Neuronal stem cell (in vitro differentiated cells): ENCODE measurements at regions not wholly inside any gene's neighbourhood (a gene's known extent, or its start where the extent isn't known, plus 50 kb on each side); places are given as distances from the start of the nearest gene placed in this dataset.

Experiments used
- DNase-seq: peaks from one replicate; pipeline ENCODE4 v3.0.0-alpha.2; 2013; ENCODE audit warnings: low spot score
- H2AFZ ChIP-seq: one replicate; pipeline ENCODE4 v1.6.1; 2013; ENCODE audit warnings: mild to moderate bottlenecking, low read length, inconsistent platforms
- H2AK5ac ChIP-seq: 2 replicates; pipeline ENCODE4 v1.6.1; 2013; ENCODE audit warnings: low read depth, mild to moderate bottlenecking, inconsistent platforms, low read length, moderate library complexity, mixed read lengths
- H2BK120ac ChIP-seq: 2 replicates; pipeline ENCODE4 v1.6.1; 2013; ENCODE audit warnings: low read depth, mild to moderate bottlenecking, inconsistent platforms, low read length, moderate library complexity, mixed read lengths
- H2BK12ac ChIP-seq: one replicate; pipeline ENCODE4 v1.6.1; 2013; ENCODE audit warnings: low read length, inconsistent platforms
- H2BK15ac ChIP-seq: 2 replicates; pipeline ENCODE4 v1.6.1; 2013; ENCODE audit warnings: mild to moderate bottlenecking, low read length, inconsistent platforms, mixed read lengths
- H2BK5ac ChIP-seq: one replicate; pipeline ENCODE4 v1.6.1; 2013; ENCODE audit warnings: inconsistent platforms, mild to moderate bottlenecking, low read length, moderate library complexity
- H3K14ac ChIP-seq: one replicate; pipeline ENCODE4 v1.6.1; 2013; ENCODE audit warnings: low read length, inconsistent platforms
- H3K18ac ChIP-seq: 2 replicates; pipeline ENCODE4 v1.6.1; 2013; ENCODE audit warnings: low read length, inconsistent platforms
- H3K23ac ChIP-seq: 2 replicates; pipeline ENCODE4 v1.6.1; 2013; ENCODE audit warnings: low read depth, mild to moderate bottlenecking, mixed read lengths, low read length, inconsistent platforms; ENCODE audit not compliant: poor library complexity
- H3K27ac ChIP-seq: replicated peaks from 3 replicates; pipeline ENCODE4 v1.5.1; 2013; ENCODE audit warnings: low read length, inconsistent platforms
- H3K27me3 ChIP-seq, 3 experiments: 2 replicates each; pipeline ENCODE4 v1.6.1; 2013; ENCODE audit warnings: low read length in 3 of 3, mild to moderate bottlenecking in 2 of 3, inconsistent platforms in 1 of 3, low read depth in 1 of 3, mixed read lengths in 1 of 3, moderate library complexity in 1 of 3; ENCODE audit not compliant: control insufficient read depth in 3 of 3, insufficient read depth in 3 of 3
- H3K36me3 ChIP-seq, 2 donors: replicated peaks in 1 of 2; 2 replicates each; pipeline ENCODE4 v1.6.1; 2013; ENCODE audit warnings: low read length in 2 of 2; ENCODE audit not compliant: control insufficient read depth in 2 of 2, insufficient read depth in 2 of 2
- H3K4ac ChIP-seq: 2 replicates; pipeline ENCODE4 v1.6.1; 2013; ENCODE audit warnings: inconsistent platforms, mild to moderate bottlenecking, low read length, moderate library complexity
- H3K4me1 ChIP-seq, 2 donors: 1 replicate in 1 of 2; 2 replicates in 1 of 2; pipeline ENCODE4 v1.6.1; 2013; ENCODE audit warnings: low read length in 2 of 2, low read depth in 1 of 2; ENCODE audit not compliant: control insufficient read depth in 2 of 2, insufficient read depth in 1 of 2
- H3K4me2 ChIP-seq: one replicate; pipeline ENCODE4 v1.6.1; 2013; ENCODE audit warnings: mild to moderate bottlenecking, low read length, inconsistent platforms; ENCODE audit not compliant: insufficient read depth, poor library complexity, severe bottlenecking
- H3K4me3 ChIP-seq, 2 donors: 2 replicates each; pipeline ENCODE4 v1.5.1; 2013; ENCODE audit warnings: low read length in 2 of 2, mild to moderate bottlenecking in 2 of 2, inconsistent platforms in 1 of 2, moderate library complexity in 1 of 2
- H3K79me1 ChIP-seq: one replicate; pipeline ENCODE4 v1.6.1; 2013; ENCODE audit warnings: low read depth, mild to moderate bottlenecking, inconsistent platforms, low read length, moderate library complexity
- H3K9ac ChIP-seq: one replicate; pipeline ENCODE4 v1.6.1; 2013; ENCODE audit warnings: mild to moderate bottlenecking, low read depth, low read length, inconsistent platforms; ENCODE audit not compliant: poor library complexity
- H3K9me3 ChIP-seq, 2 donors: replicated peaks in 1 of 2; 2 replicates each; pipeline versions ENCODE3 to v1.6.1; 2013; ENCODE audit warnings: low read length in 2 of 2, mild to moderate bottlenecking in 2 of 2, inconsistent platforms in 1 of 2, low read depth in 1 of 2, mixed read lengths in 1 of 2, moderate library complexity in 1 of 2; ENCODE audit not compliant: control insufficient read depth in 2 of 2, insufficient read depth in 1 of 2
- H4K8ac ChIP-seq: one replicate; pipeline ENCODE4 v1.6.1; 2013; ENCODE audit warnings: low read depth, mild to moderate bottlenecking, inconsistent platforms, low read length, moderate library complexity
- H4K91ac ChIP-seq: one replicate; pipeline ENCODE4 v1.6.1; 2013; ENCODE audit warnings: low read length, low read depth, mild to moderate bottlenecking, inconsistent platforms; ENCODE audit not compliant: poor library complexity
- WGBS, 2 donors: extraction: QIAGEN DNeasy Blood & Tissue Kit; methylation state at CpG; one replicate each; pipeline ENCODE4 v1.1.7; 2013; ENCODE audit warnings: missing lambda C conversion rate in 2 of 2, mixed read lengths in 1 of 2; ENCODE audit not compliant: insufficient read length in 2 of 2, insufficient replicate concordance in 1 of 2; ENCODE audit errors: extremely low coverage in 2 of 2; 5-methylcytosine and 5-hydroxymethylcytosine counted together

GRCh38 chr21:26307640-26308039, 137.1 kb upstream of the APP start:
- peaks cover 0 to 4% of the 10 kb centered on the region in 2 donors for H3K9me3 ChIP-seq
- H4K91ac ChIP-seq: no peak overlapping the region
- no peak overlapping the region for H2BK120ac ChIP-seq
- H3K79me1 ChIP-seq: no peaks in the 10 kb centered on the region
- no peak overlapping the region for H2BK12ac ChIP-seq
- no peaks in the 10 kb centered on the region for H3K4me1 ChIP-seq
- H3K23ac ChIP-seq: no peak overlapping the region
- H3K4me3 ChIP-seq: no peak overlapping the region
- no peak overlapping the region for H4K8ac ChIP-seq
- WGBS, 2 donors: no CpG with 5 or more reads among the region's 2 CpGs
- H3K18ac ChIP-seq: no peak overlapping the region
- no peak overlapping the region for H3K14ac ChIP-seq
- no peak overlapping the region for H3K9ac ChIP-seq
- no peak overlapping the region for H2AFZ ChIP-seq
- no peak overlapping the region for H2AK5ac ChIP-seq
- H3K4ac ChIP-seq: no peak overlapping the region
- no peaks in the 10 kb centered on the region for H3K27me3 ChIP-seq
- H3K27ac ChIP-seq: no peak overlapping the region
- no peaks in the 10 kb centered on the region for H3K36me3 ChIP-seq
- no peak overlapping the region for H3K4me2 ChIP-seq
- H2BK15ac ChIP-seq: no peak overlapping the region
- no peak for DNase-seq
- H2BK5ac ChIP-seq: no peak overlapping the region

GRCh38 chr21:26297851-26298250, 127.3 kb upstream of the APP start:
- Histone ChIP-seq H4K91ac (no peak overlapping the region), H3K9me3 (no peaks in the 10 kb centered on the region), H2BK12ac (no peak overlapping the region), H3K79me1 (no peaks in the 10 kb centered on the region), H3K23ac (no peak overlapping the region), H2BK15ac (no peak overlapping the region), H3K4me3 (no peak overlapping the region), H3K4me1 (no peaks in the 10 kb centered on the region), H3K4me2 (no peak overlapping the region), H3K27me3 (no peaks in the 10 kb centered on the region), H4K8ac (no peak overlapping the region), H3K27ac (no peak overlapping the region), H2AFZ (no peak overlapping the region), H2BK120ac (no peak overlapping the region), H3K18ac (no peak overlapping the region), H3K9ac (no peak overlapping the region), H3K4ac (no peak overlapping the region), H3K36me3 (no peaks in the 10 kb centered on the region), H3K14ac (no peak overlapping the region), H2AK5ac (no peak overlapping the region), H2BK5ac (no peak overlapping the region)
- no peak for DNase-seq

- no peaks in the 10 kb centered on the region for H3K9me3 ChIP-seq
- DNase-seq: no peak
- no peak overlapping the region for H3K23ac ChIP-seq
- H3K27me3 ChIP-seq: no peaks in the 10 kb centered on the region
- H2BK15ac ChIP-seq: no peak overlapping the region
- no peak overlapping the region for H3K14ac ChIP-seq
- no peak overlapping the region for H2BK120ac ChIP-seq
- H2AFZ ChIP-seq: no peak overlapping the region
- H3K79me1 ChIP-seq: no peaks in the 10 kb centered on the region
- no peak overlapping the region for H4K8ac ChIP-seq
- no peak overlapping the region for H3K4me3 ChIP-seq
- no peak overlapping the region for H2BK12ac ChIP-seq
- H3K4ac ChIP-seq: no peak overlapping the region
- H2AK5ac ChIP-seq: no peak overlapping the region
- no peak overlapping the region for H3K27ac ChIP-seq
- no peak overlapping the region for H3K18ac ChIP-seq
- H3K9ac ChIP-seq: no peak overlapping the region
- H3K4me2 ChIP-seq: no peak overlapping the region
- no peak overlapping the region for H2BK5ac ChIP-seq
- H3K36me3 ChIP-seq: no peaks in the 10 kb centered on the region
- H4K91ac ChIP-seq: no peak overlapping the region
- no CpG with 5 or more reads among the region's 3 CpGs for WGBS, 2 donors
- H3K4me1 ChIP-seq: no peaks in the 10 kb centered on the region
Measured at GRCh38 chr21:26293141-26293946, 122.8 kb upstream of the APP start.

- WGBS, 2 donors: no CpG with 5 or more reads among the region's 1 CpG
- H4K91ac ChIP-seq: no peak overlapping the region
Measured at GRCh38 chr21:26288026-26288425, 117.5 kb upstream of the APP start.

More at GRCh38 chr21:26288026-26288425, 117.5 kb upstream of the APP start:
- Histone ChIP-seq H3K9me3 (no peaks in the 10 kb centered on the region), H3K36me3 (no peaks in the 10 kb centered on the region), H3K4me1 (no peaks in the 10 kb centered on the region), H3K27me3 (no peaks in the 10 kb centered on the region), H3K9ac (no peak overlapping the region), H2BK5ac (no peak overlapping the region), H3K4ac (no peak overlapping the region), H2AFZ (no peak overlapping the region), H2AK5ac (no peak overlapping the region), H3K4me2 (no peak overlapping the region), H3K27ac (no peak overlapping the region), H3K14ac (no peak overlapping the region), H4K8ac (no peak overlapping the region), H3K18ac (no peak overlapping the region), H3K4me3 (no peak overlapping the region), H2BK15ac (no peak overlapping the region), H2BK12ac (no peak overlapping the region), H3K79me1 (no peaks in the 10 kb centered on the region), H3K23ac (no peak overlapping the region), H2BK120ac (no peak overlapping the region)
- DNase-seq: no peak
